ENCODE measurements at regions not wholly inside any gene's neighbourhood (a gene's known extent, or its start where the extent isn't known, plus 50 kb on each side); places are given as distances from the start of the nearest gene placed in this dataset.

GRCh38 chr13:60332682-60333081, 64.3 kb upstream of the TDRD3 start:
- Histone ChIP-seq H3K9ac (ENCODE audit: low read length) (no peak overlapping the region), H3K4me3 (ENCODE audit: low read length) (no peak overlapping the region), H3K27me3 (ENCODE audit: control insufficient read depth, insufficient read depth, low read length) (no peaks in the 10 kb centered on the region), H3K27ac (ENCODE audit: low read length) (no peak overlapping the region), H3K4me1 (ENCODE audit: control insufficient read depth, low read depth, low read length) (no peaks in the 10 kb centered on the region), H3K36me3 (ENCODE audit: control insufficient read depth, low read depth, low read length) (no peaks in the 10 kb centered on the region), H3K9me3 (ENCODE audit: control insufficient read depth, low read depth, low read length) (no peaks in the 10 kb centered on the region)

- no peaks in the 10 kb centered on the region for H3K27me3 ChIP-seq (ENCODE audit: control insufficient read depth, insufficient read depth, low read length)
- H3K36me3 ChIP-seq (ENCODE audit: control insufficient read depth, low read depth, low read length): no peaks in the 10 kb centered on the region
- H3K4me1 ChIP-seq (ENCODE audit: control insufficient read depth, low read depth, low read length): peaks cover 5% of the 10 kb centered on the region
- no peak overlapping the region for H3K27ac ChIP-seq (ENCODE audit: low read length)
- H3K9ac ChIP-seq (ENCODE audit: low read length): no peak overlapping the region
- no peaks in the 10 kb centered on the region for H3K9me3 ChIP-seq (ENCODE audit: control insufficient read depth, low read depth, low read length)
- H3K4me3 ChIP-seq (ENCODE audit: low read length): no peak overlapping the region
These were observed 62.7 kb upstream of the TDRD3 start for GRCh38 chr13:60334310-60334709.

GRCh38 chr13:60335531-60335930, 61.5 kb upstream of the TDRD3 start:
- Histone ChIP-seq H3K36me3 (ENCODE audit: control insufficient read depth, low read depth, low read length) (no peaks in the 10 kb centered on the region), H3K27ac (ENCODE audit: low read length) (no peak overlapping the region), H3K9me3 (ENCODE audit: control insufficient read depth, low read depth, low read length) (no peaks in the 10 kb centered on the region), H3K27me3 (ENCODE audit: control insufficient read depth, insufficient read depth, low read length) (no peaks in the 10 kb centered on the region), H3K9ac (ENCODE audit: low read length) (no peak overlapping the region), H3K4me3 (ENCODE audit: low read length) (no peak overlapping the region), H3K4me1 (ENCODE audit: control insufficient read depth, low read depth, low read length) (peaks cover 5% of the 10 kb centered on the region)

GRCh38 chr13:60338754-60339153, 58.3 kb upstream of the TDRD3 start:
- H3K4me3 ChIP-seq (ENCODE audit: low read length): no peak overlapping the region
- H3K36me3 ChIP-seq (ENCODE audit: control insufficient read depth, low read depth, low read length): no peaks in the 10 kb centered on the region
- peaks cover 5% of the 10 kb centered on the region for H3K4me1 ChIP-seq (ENCODE audit: control insufficient read depth, low read depth, low read length)
- no peak overlapping the region for H3K9ac ChIP-seq (ENCODE audit: low read length)
- no peaks in the 10 kb centered on the region for H3K9me3 ChIP-seq (ENCODE audit: control insufficient read depth, low read depth, low read length)
- H3K27ac ChIP-seq (ENCODE audit: low read length): no peak overlapping the region
- H3K27me3 ChIP-seq (ENCODE audit: control insufficient read depth, insufficient read depth, low read length): no peaks in the 10 kb centered on the region

GRCh38 chr13:60343978-60344377, 53.0 kb upstream of the TDRD3 start:
- Histone ChIP-seq H3K9me3 (ENCODE audit: control insufficient read depth, low read depth, low read length) (no peaks in the 10 kb centered on the region), H3K27ac (ENCODE audit: low read length) (no peak overlapping the region), H3K4me1 (ENCODE audit: control insufficient read depth, low read depth, low read length) (peaks cover 2% of the 10 kb centered on the region), H3K36me3 (ENCODE audit: control insufficient read depth, low read depth, low read length) (no peaks in the 10 kb centered on the region), H3K4me3 (ENCODE audit: low read length) (no peak overlapping the region), H3K27me3 (ENCODE audit: control insufficient read depth, insufficient read depth, low read length) (no peaks in the 10 kb centered on the region), H3K9ac (ENCODE audit: low read length) (no peak overlapping the region)

GRCh38 chr13:60347174-60347573, 49.8 kb upstream of the TDRD3 start:
- Histone ChIP-seq H3K36me3 (ENCODE audit: control insufficient read depth, low read depth, low read length) (no peaks in the 10 kb centered on the region), H3K4me3 (ENCODE audit: low read length) (no peak overlapping the region), H3K27ac (ENCODE audit: low read length) (no peak overlapping the region), H3K27me3 (ENCODE audit: control insufficient read depth, insufficient read depth, low read length) (no peaks in the 10 kb centered on the region), H3K9me3 (ENCODE audit: control insufficient read depth, low read depth, low read length) (no peaks in the 10 kb centered on the region), H3K4me1 (ENCODE audit: control insufficient read depth, low read depth, low read length) (no peaks in the 10 kb centered on the region), H3K9ac (ENCODE audit: low read length) (no peak overlapping the region)
